HG03095 (cell line): ENCODE measurements at regions not wholly inside any gene's neighbourhood (a gene's known extent, or its start where the extent isn't known, plus 50 kb on each side); places are given as distances from the start of the nearest gene placed in this dataset.
"Not testable (repeated sequence)": the region's sequence is repeated elsewhere in the genome, so short reads cannot be mapped to it uniquely, and the experiment has no call there.

ENCODE experiments used
- ATAC-seq: cut with Tn5 transposase; IDR thresholded peaks from one replicate; pipeline ENCODE4 v1.9.1; 2021; ENCODE audit warnings: moderate library complexity; ENCODE audit not compliant: unreplicated experiment

DNA sequence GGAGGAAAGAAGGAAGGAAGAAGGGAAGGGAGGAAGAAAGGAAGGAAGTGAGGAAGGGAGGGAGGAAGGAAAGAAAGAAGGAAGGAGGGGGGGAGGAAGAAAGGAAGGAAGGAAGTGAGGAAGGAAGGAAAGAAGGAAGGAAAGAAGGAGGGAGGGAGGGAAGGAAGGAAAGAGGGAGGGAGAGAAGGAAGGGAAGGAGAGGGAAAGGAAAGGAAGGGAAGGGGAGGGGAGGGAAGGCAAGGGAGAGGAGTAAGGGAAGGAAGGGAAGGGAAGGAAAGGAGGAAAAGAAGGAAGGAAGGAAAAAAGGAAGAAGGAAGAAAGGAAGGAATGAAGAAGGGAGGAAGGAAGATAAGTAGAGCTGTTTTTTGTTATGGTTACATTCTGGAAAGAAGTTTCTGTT lies 141.2 kb downstream of the LRRC3B start:
- ATAC-seq: no peak

DNA sequence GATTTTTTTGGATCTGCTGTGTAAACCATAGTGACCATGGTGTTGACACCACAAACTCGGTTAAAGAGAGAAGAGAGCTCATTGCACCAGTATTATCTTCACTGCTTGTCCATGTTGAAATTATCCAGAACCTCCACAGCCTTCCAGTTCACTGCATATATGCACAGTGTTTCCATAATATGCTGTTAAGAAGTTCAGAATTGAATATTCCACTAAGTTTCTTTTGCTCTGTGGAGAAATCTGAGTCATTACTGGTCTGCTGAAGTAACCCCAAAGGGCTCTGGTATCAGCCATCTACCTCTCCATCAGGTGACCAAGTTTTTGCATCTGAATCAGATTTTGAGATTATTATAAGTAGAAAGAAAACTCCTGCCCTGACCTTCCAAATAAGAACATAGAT lies 143.5 kb downstream of the LRRC3B start:
- no peak for ATAC-seq

DNA sequence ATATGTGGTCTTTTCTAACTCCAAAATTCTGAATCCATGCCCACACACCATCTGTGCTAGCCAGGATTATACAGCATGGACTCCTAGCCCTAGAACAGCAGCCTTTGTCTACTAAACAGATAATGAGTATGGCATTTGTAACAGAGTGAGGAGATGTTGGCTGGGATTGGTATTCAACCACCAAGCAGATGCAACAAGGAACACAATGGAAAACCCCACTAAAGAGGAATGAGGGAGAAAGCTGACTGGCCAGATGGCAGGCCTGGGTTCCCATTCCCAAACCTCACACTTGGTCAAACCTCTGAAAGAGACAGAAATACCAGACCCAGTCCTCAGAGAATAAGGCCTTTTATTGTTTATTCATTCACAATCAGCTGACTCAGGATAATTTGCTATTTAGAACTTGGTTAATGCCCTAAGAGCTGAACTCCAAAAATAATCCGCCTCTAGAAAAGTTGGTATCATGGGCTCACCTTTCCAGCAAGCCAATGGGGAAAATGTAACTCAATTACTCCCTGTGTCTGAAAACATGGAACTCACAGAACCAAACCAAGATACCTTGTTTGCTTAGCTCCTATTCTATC lies 145.6 kb downstream of the LRRC3B start:
- no peak for ATAC-seq

DNA sequence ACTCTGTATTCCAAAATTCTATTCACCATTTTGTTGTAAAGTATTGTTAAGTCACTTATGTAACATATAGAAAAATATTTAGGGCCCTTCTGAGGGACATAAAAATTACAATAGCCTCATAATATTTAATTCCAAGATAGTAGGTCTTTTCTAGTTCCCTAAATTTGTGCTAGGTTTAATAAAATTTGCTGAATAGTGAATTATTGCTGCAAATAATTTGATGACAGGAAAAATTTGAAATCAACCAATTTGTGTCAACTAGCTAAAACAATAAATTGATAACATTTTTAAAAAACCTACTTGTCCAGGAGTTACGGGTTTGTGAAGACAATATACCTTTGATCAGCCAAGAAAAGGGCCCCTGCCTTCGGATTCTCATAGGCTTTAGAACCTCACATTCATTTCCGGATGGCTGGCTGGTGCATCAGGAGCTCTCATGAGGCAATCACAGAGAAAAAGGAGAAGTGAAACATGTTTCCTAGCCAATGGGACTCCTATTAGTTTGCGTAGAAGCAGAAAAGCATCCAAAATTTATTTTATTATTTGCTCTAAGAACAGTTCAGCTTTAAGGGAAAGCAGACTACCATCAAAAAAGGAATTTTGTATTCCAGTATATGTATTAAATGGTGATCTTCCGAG lies 177.2 kb downstream of the LRRC3B start:
- ATAC-seq: no peak

DNA sequence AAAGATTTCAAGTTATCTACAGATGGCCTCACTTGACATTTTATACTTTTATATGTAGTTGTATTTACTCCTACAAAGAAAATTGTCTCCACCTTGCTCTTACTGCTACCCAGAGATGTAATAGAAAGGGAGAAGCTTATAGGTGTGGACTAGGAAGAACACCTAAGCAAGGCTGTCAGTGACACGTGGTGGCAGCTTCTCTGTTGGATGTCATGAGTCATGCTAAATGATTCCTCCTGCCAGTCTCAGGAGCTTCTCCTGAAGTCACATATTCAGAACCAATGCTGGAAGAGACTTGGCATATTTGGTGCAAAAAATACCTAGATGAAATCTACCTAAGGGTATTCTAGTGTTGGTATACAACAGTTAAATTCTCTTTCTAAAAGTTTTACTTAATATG lies 184.7 kb downstream of the LRRC3B start:
- no peak for ATAC-seq

DNA sequence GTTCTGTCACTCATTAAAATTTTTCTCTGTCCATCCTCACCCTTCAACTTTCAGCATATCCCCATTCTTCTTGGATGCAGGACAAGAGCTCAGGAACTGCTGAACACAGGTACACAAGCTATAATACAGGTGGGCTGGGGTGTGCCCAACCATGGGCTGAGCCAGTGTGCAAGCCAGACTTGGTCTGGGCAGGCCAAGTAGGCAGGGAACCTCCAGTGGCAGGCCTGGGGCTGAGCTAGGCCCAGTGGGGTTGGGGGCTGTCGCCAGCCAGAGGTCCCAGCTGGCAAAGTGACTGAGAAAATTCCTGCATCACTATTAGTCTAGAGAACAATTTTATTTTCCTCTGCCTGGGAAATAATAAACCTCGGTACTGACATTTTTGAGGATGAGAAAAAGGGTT lies 202.9 kb downstream of the LRRC3B start:
- no peak for ATAC-seq

DNA sequence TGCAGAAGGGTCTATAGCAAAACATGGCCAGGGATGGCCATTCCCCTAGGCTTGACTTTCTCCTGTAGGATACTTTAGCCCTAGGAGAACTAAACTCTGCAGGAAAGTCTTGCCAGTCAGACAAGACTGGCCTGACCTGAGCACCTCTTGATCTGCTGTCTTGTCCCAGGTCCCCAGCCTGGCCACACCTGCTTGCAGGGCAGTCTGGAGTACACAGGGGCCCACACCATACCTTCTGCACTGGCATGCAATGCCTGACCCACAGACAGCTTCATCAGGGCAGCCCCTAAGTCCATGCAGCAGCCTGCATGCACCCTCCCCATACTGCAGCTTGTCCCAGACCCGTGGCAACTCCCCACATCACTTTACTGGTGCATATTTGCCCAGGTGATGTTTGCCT lies 204.6 kb downstream of the LRRC3B start:
- no peak for ATAC-seq

DNA sequence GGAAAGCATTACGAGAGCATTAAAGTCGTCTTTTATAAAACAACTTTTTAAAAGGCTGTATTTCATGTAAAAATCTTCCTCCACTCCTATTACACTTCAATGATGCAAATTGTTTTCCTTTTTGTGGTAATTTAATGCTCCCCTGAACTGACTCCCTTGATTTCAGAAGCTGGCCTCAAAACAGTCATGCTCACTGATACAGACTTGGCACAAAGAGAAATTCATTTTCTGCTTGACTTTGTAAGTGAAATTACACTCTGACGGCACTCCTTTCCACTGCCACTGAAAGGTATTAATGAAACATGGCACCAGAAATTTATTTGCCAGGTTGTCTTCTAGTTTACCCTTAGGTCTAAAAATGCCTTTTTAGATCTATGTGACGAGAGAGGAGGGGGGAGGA lies 215.5 kb downstream of the LRRC3B start:
- ATAC-seq: no peak

DNA sequence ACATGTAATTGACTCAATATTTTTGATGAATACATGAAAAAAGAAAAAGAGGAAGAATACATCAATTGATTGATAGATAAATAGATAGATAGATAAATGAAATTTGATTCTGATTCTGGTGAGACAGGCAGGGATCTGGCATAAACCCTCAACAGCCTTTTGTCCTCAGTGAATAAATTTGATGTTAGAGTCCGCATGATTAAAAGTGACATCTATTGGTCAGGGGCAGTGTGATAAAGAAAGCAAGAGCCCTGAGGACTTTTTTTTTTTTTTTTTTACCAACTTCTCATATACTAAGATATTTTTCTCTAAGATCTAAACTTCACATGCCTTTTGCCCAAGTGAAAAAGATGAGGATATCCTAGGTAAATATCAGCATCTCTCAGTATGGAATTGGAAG lies 216.4 kb downstream of the LRRC3B start:
- no peak for ATAC-seq

DNA sequence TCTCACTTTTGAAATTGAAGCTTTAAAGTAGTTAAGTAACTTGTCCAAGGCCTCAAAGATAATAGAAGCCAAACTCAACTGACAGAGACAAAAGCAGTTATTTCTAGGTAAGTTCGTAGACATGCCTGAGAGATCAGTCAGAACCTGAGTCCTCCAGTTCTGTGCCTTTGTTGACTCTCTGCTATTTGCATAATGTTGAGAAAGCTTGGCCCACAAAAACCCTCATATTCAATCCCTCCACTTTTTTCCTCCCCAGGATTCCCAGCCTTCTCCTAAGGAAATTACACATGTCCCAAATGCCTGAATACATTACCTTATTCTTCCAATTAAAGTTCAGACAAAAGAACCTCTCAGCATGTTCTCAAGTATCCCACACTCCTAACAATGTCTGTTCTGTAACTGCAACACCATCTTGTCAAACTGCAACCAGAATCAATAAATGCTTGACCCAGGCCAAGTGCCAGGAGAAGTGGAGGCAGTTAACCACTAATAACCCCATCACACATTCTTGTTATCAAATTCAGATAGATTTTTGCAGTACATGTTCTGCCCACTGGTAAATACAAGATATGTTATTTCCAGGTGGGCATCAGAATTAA lies 217.8 kb downstream of the LRRC3B start:
- no peak for ATAC-seq

DNA sequence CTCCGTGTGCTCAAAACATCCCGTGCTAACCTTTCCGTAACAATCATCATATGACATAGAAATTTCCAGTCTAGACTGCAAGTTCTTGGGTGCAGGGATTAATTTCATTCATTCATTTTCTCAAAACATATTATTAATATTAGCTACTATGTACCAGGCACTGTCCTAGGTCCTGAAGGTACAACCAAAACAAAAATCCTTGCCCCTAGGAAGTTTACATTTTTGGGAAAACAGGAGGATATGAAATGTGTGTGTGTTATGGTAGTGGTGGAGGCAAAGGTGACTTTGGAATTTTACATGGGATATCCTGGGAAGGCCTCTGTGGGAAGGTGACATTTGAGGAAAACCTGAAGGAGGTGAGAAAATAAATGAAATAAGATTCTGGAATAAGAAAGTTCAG lies 222.6 kb downstream of the LRRC3B start:
- ATAC-seq: no peak

DNA sequence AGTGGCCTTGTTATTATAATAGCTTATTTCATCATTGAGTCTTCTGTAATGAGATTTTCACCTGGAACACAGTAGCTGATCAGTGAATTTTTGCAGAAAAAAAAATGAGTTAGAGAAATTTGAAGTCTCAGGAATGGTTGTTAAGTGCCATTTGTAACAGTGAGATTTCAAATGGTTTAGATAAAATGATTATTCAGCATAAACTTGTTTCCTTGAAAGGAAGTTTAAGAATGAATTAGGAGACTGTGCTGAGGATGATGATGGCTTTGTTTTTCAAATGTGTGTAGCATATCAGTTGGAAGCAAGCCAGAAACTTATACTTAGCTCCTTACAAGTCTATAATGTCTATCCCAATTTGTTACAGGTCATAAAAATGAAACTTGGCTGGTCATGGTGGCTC lies 225.1 kb downstream of the LRRC3B start:
- ATAC-seq: no peak

DNA sequence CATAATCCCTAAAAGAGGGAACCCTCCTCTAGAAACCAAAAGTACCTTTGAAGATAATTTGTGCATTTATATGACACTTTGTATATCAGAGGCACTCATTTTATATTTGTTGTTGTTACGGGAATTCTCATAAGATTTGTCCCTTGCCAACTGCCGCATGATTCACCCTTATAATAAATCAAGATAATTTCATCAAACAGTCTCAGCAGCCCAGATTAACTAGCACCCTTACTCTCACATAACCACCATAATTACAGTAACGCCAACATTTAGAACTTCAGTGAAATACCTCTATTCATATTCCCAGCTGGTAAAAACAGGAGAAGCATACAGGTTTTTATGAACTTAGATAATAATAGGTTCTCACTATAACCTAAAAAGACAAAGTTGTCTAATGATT lies 271.9 kb downstream of the LRRC3B start:
- no peak for ATAC-seq

DNA sequence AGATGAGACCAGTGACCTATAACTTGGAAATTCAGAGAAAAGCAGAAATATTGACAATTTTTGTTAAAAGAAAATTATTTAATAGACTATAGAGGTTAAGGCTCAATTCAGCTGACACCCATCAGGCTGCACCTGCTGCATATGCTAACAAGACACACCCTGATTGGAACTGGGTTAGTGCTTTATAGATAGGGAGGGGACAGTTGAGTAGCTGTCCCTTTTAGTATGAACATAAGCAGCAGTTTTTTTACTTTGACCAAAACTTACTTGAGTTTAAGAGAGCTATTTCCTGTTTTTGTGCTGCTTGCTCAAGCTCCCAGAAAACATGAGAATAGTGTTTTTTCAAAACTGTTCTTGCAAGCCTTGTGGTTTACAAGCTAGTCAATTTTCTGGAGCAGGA lies 292.6 kb downstream of the LRRC3B start:
- no peak for ATAC-seq

DNA sequence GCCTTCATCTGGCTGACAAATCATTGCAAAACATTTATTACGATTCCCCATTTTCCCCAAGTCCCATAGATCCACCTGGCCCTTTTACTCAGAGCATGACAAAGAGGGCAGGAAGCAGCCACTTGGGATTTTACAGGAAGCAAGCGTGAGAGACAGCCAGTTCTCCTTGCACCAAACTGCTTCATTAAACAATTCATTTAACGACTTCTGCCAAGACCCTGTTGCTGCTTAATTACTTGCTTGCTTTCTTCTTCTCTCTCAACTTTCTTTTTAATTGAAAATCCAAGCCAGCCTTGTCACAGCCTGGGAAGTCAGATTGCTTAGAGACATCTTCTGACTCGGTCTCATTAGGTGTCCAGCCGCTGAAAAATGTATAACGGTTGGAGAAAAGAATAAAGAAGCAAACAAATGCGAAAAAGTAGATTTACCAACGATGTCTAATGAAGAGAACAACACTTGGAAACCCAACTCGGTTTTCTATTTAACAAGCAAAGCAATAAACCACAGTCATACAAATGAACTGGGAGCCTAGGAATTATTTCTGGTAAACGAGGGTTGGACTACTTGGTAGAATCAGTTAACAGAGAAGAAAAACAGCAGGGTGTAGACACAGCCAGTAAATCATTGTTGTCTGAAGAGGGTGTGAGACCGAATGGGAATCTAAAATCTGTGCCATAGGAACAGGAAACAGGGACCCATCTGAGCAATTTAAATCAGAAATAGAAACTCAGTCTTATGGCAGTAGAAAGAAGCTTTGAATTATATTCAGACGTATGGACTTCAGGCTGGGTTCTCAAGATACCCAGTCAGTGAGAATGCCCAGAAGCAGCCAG lies 298.3 kb downstream of the LRRC3B start:
- ATAC-seq: no peak

DNA sequence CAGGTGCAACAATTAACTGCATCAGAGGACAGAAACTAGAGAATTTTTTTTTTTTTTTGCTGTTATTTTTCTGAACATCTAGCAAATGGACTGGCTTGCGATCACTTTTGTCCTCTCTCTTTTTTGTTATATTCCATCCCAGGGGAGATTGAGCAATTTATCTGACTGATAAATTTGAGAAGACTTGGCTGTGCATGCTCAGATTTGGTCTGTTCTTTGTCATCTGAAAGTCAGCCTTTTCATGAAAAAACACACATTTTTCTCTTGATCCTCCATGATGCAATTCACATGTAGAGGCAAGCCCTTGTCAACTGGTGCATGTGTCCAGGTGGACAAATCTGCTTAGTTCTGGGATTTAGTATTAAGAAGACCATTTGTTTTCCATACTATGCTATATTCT lies 309.3 kb downstream of the LRRC3B start:
- ATAC-seq: no peak

DNA sequence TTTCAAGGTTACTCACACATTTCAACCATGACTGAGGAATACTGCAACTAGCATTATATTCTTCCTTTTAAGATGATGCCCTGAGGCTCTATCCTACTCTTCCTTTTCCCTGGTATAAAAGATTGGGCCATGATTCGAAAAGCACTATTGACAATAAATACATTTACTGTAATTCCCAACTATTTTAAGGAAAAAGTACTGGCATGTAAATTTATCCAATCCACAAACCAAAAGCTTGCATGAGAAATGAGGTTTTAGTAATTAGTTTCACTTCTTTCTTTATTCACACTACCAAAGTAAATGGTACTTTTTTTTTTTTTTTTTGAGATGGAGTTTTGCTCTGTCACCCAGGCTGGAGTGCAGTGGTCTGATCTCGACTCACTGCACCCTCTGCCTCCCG lies 310.2 kb downstream of the LRRC3B start:
- ATAC-seq: no peak

DNA sequence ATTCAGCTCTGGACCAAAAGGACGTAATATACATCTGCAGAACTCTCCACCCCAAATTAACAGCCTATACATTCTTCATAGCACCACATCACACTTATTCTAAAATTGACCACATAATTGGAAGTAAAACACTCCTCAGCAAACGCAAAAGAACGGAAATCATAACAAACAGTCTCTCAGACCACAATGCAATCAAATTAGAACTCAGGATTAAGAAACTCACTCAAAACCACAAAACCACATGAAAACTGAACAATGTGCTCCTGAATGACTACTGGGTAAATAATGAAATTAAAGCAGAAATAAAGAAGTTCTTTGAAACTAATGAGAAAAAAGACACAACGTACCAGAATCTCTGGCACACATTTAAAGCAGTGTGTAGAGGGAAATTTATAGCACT lies 322.9 kb downstream of the LRRC3B start:
- ATAC-seq: not testable (repeated sequence)

DNA sequence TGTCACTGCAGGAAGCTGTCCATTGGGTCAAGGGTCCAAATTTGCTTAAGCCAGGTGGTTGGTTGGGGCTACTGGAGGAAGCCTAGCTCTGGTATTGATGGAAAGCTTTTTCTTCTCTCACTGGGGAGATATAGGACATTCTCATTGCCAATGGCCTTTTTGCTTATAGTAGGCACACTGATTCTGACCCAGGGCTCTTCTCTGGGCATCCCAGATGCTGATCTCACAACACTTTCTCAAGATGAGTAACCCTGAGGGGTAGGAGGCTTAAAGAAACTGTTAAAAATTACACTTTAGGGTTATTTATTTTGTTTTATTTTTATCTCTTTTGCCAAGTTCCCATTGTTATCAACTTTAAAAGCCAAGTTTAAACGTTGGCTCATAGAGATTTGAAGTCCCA lies 337.8 kb downstream of the LRRC3B start:
- no peak for ATAC-seq

DNA sequence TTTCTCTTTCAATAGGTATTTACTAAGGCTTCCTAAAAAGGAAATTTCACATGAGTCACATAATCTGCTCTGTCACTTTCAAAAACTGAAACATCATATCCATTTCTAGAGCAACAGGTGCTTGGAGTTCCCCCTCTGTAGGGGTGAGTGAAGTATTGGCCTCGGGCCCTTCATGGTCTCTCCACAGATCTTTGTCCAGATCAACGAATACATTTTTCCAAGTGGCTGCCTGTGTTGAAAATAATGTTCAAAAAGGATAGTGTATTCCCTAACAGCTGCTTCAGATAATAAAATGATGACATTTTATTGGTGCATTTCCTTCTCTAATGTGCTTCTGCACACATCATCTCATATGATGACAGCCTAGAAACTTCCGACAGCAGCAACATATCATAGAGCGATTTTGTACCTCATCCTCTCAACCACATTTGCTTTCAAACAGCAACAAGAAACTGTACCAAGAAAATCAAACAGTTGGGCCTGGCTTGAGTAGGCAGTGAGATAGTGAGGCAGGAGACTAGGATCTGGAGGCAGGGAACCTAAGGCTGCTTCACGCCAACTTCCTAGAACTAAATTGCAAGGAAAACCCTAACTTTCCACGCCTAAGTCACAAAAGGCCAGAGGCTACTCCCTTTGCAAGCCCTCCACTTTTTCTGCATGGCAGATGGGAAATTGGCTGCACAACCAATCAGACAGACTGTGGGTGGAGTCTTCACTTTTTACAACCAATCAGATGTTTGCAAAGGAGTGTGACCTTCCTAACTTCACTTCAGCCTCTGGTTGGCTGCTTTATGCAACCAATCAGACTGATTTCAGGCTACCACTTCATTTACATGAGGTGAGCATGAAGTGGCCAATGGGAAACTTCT lies 340.2 kb downstream of the LRRC3B start:
- ATAC-seq: peak; percentile 96

DNA sequence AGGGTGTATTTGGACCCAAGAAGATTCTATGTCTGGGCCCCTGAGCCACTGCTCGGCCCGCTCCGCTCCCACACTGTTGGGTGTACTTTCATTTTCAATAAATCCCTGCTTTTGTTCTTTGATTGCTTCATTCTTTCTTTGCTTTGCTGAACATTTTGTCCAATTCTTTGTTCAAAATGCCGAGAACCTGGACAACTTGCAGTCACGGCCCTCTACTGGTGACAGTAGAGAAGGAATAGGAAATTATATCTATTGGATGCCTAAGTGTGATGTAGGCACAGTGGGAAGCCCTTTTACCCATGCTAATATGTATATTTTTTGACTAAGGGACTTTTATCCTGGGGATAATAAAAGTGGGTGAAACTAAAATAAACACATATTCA lies 340.8 kb downstream of the LRRC3B start:
- ATAC-seq: no peak
